ENCODE measurements at regions not wholly inside any gene's neighbourhood (a gene's known extent, or its start where the extent isn't known, plus 50 kb on each side); places are given as distances from the start of the nearest gene placed in this dataset.

DNA sequence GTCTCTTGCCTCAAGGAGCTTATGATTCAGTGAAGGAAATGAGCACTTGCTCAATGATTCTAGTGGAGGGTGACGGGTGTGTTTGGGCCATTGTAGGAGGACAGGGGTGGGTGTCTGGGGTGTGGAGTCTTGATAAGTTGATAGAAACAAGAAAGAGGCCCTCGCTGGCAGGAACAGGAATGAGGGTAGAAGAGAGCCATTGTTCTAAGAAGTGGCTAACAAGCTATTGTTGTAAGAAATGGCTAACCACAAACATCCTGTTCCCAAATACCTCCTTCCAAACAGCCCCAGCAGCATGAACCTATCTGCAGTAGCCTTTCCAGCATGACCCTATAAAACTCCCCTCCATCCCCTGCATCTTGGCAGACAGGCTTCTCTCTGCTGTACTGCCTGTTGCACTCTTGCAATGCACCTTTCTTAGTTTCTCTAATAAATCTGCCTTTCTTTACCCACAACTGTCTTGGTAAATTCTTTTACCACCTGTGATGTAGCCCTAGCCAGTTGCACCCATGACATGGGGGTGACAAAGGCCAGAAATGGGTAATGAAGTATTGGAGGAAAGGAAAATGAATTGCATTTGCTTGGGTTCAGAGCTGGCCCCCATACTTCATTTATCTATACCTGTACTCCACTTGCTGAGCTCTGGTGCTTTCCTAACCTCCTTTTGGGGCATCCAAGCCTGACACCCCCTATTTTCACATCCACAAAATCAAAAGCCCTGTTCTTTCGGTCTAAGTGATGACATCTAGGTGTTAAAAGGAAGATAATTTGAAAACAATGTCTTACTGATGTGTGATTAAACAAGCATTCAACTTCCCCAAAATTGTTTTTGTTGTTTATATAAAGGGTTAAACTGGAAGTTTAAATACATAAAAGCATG is 389.1 kb downstream of the GRIN2B start:
- no peak overlapping the region for H3K23ac ChIP-seq (ENCODE audit: low read depth, low read length)
- H3K79me1 ChIP-seq (ENCODE audit: low read depth in 1 of 2, low read length in 2 of 2) = no peaks in the 10 kb centered on the region
- no peak overlapping the region for H3K9ac ChIP-seq (ENCODE audit: low read depth, low read length)
- in situ Hi-C loops (cut with MboI; ENCODE audit: low sequenced_read_pairs) (no loop called here), intact Hi-C loops (cut with micrococcal nuclease) (no loop called here), dilution Hi-C loops (cut with HindIII; ENCODE audit: low sequenced_read_pairs, unreplicated experiment) (no loop called here)
- no peak overlapping the region for H2AK9ac ChIP-seq (replicated peaks; ENCODE audit: low read depth, low read length, poor library complexity)
- H3K4me3 ChIP-seq (ENCODE audit: insufficient read depth, low read depth, low read length) = no peak overlapping the region
- no peak overlapping the region for H3K14ac ChIP-seq (replicated peaks; ENCODE audit: low read depth, low read length)
- no peaks in the 10 kb centered on the region for H3K36me3 ChIP-seq (ENCODE audit: control insufficient read depth, insufficient read depth, low read length)
- no peaks in the 10 kb centered on the region for H3K9me1 ChIP-seq (ENCODE audit: insufficient read depth, low read length)
- H3K4me2 ChIP-seq (ENCODE audit: low read depth, low read length) = no peak overlapping the region
- CTCF ChIA-PET = no interaction called here
- H3K4ac ChIP-seq (ENCODE audit: low read depth, low read length) = no peak overlapping the region
- no TSS peak for BruUV-seq (replicated peaks)
- no peak overlapping the region for H4K91ac ChIP-seq (ENCODE audit: insufficient read depth, low read depth, low read length)
- H4K20me1 ChIP-seq (ENCODE audit: insufficient read depth, low read length) = no peaks in the 10 kb centered on the region
- no peaks in the 10 kb centered on the region for H3K27me3 ChIP-seq (ENCODE audit: control insufficient read depth, insufficient read depth, low read length)
- no peak overlapping the region for H3K56ac ChIP-seq (ENCODE audit: extremely low read depth, insufficient read depth, low read length)
- TF ChIP-seq, protein P1, sequence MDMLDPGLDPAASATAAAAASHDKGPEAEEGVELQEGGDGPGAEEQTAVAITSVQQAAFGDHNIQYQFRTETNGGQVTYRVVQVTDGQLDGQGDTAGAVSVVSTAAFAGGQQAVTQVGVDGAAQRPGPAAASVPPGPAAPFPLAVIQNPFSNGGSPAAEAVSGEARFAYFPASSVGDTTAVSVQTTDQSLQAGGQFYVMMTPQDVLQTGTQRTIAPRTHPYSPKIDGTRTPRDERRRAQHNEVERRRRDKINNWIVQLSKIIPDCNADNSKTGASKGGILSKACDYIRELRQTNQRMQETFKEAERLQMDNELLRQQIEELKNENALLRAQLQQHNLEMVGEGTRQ (IDR thresholded peaks at IDR 0.05; ENCODE audit: low read depth, low read length) = no peak
- no peak for TF ChIP-seq RFX5 (IDR thresholded peaks at IDR 0.05; ENCODE audit: low read depth, low read length)
- TF ChIP-seq BHLHE40 (IDR thresholded peaks at IDR 0.05; ENCODE audit: low read depth, low read length) = no peak
- no peak for TF ChIP-seq CEBPB (IDR thresholded peaks at IDR 0.05; ENCODE audit: low read depth, low read length)
- no peak for TF ChIP-seq SMC3 (IDR thresholded peaks at IDR 0.05; ENCODE audit: low read depth, low read length)
- no peak for TF ChIP-seq RCOR1 (IDR thresholded peaks at IDR 0.05; ENCODE audit: insufficient replicate concordance, low read length)
- TF ChIP-seq, protein P2, sequence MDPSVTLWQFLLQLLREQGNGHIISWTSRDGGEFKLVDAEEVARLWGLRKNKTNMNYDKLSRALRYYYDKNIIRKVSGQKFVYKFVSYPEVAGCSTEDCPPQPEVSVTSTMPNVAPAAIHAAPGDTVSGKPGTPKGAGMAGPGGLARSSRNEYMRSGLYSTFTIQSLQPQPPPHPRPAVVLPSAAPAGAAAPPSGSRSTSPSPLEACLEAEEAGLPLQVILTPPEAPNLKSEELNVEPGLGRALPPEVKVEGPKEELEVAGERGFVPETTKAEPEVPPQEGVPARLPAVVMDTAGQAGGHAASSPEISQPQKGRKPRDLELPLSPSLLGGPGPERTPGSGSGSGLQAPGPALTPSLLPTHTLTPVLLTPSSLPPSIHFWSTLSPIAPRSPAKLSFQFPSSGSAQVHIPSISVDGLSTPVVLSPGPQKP (IDR thresholded peaks at IDR 0.05; ENCODE audit: borderline replicate concordance, low read depth, low read length) = no peak
- TF ChIP-seq FOS (IDR thresholded peaks at IDR 0.05; ENCODE audit: low read depth, low read length) = no peak
- no peak for TF ChIP-seq CHD1 (IDR thresholded peaks at IDR 0.05; ENCODE audit: low read depth, low read length)
- no peak for TF ChIP-seq RAD21 (IDR thresholded peaks at IDR 0.05; ENCODE audit: low read length)
- TF ChIP-seq, protein P3, sequence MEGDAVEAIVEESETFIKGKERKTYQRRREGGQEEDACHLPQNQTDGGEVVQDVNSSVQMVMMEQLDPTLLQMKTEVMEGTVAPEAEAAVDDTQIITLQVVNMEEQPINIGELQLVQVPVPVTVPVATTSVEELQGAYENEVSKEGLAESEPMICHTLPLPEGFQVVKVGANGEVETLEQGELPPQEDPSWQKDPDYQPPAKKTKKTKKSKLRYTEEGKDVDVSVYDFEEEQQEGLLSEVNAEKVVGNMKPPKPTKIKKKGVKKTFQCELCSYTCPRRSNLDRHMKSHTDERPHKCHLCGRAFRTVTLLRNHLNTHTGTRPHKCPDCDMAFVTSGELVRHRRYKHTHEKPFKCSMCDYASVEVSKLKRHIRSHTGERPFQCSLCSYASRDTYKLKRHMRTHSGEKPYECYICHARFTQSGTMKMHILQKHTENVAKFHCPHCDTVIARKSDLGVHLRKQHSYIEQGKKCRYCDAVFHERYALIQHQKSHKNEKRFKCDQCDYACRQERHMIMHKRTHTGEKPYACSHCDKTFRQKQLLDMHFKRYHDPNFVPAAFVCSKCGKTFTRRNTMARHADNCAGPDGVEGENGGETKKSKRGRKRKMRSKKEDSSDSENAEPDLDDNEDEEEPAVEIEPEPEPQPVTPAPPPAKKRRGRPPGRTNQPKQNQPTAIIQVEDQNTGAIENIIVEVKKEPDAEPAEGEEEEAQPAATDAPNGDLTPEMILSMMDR (conservative IDR thresholded peaks at IDR 0.05; ENCODE audit: low read depth, low read length) = no peak
- no peak for TF ChIP-seq MAFK (IDR thresholded peaks at IDR 0.05; ENCODE audit: low read depth, low read length)
- no peak for TF ChIP-seq MAZ (IDR thresholded peaks at IDR 0.05; ENCODE audit: borderline replicate concordance, low read depth, low read length)
- TF ChIP-seq POLR2A (IDR thresholded peaks at IDR 0.05; ENCODE audit: low read depth, low read length) = no peak
- no peak for TF ChIP-seq NFE2L2 (IDR thresholded peaks at IDR 0.05; ENCODE audit: low read depth, low read length)
- no peak for TF ChIP-seq MXI1 (IDR thresholded peaks at IDR 0.05; ENCODE audit: borderline replicate concordance, low read depth, low read length)
- no peak overlapping the region for H2BK15ac ChIP-seq (ENCODE audit: low read depth, low read length)
- no peak overlapping the region for H2BK5ac ChIP-seq (ENCODE audit: low read depth, low read length, poor library complexity, severe bottlenecking)
- POLR2A ChIA-PET (ENCODE audit: unreplicated experiment) = no interaction called here
- H3K18ac ChIP-seq (ENCODE audit: low read depth, low read length) = no peak overlapping the region
- no peak for DNase-seq
- no peak overlapping the region for H2BK20ac ChIP-seq (ENCODE audit: low read depth, low read length)
- no peak for ATAC-seq (ENCODE audit: low read depth)
- no peak overlapping the region for H4K5ac ChIP-seq (ENCODE audit: low read depth, low read length)
- WGBS, 2 experiments (ENCODE audit: extremely low coverage in 2 of 2, insufficient read length in 1 of 2) = no CpG with 5 or more reads among the region's 3 CpGs
- H3K9me3 ChIP-seq (ENCODE audit: control insufficient read depth, insufficient read depth, low read length) = no peaks in the 10 kb centered on the region
- H2AK5ac ChIP-seq (ENCODE audit: low read depth, low read length) = no peak overlapping the region
- no peak overlapping the region for H2AFZ ChIP-seq (replicated peaks; ENCODE audit: low read length, poor library complexity)
- no peak overlapping the region for H2BK120ac ChIP-seq (ENCODE audit: low read depth, low read length)
- no peak overlapping the region for H3K27ac ChIP-seq (ENCODE audit: insufficient read depth, low read length)
- H4K8ac ChIP-seq (ENCODE audit: low read depth in 2 of 2, low read length in 2 of 2) = no peak overlapping the region
- no peaks in the 10 kb centered on the region for H3K4me1 ChIP-seq (ENCODE audit: control insufficient read depth, insufficient read depth, low read length)

Data from IMR-90 (cell line).